ENCODE measurements at regions not wholly inside any gene's neighbourhood (a gene's known extent, or its start where the extent isn't known, plus 50 kb on each side); places are given as distances from the start of the nearest gene placed in this dataset.

DNA sequence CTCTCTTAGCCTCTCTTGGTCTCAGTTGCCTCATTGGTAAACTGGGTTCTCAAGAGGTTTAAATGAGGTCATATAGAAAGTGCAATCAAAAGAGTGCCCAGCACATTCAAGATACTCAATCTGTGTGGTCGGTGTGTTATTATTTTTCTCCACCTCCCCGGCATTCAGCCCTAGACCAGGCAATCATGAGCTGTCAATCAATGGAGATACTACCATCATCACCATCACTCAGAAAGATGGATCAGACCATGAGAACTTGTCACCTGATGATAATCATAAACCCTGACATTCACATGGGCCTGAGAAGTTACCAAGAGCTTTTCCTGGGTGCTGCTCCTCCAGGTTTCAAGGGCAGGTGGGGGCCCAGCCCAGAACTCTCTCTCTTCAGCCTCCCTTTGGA, 166.1 kb downstream of the MN1 start:
- no peak for DNase-seq (ENCODE audit: low read depth)
- TF ChIP-seq, protein P1, sequence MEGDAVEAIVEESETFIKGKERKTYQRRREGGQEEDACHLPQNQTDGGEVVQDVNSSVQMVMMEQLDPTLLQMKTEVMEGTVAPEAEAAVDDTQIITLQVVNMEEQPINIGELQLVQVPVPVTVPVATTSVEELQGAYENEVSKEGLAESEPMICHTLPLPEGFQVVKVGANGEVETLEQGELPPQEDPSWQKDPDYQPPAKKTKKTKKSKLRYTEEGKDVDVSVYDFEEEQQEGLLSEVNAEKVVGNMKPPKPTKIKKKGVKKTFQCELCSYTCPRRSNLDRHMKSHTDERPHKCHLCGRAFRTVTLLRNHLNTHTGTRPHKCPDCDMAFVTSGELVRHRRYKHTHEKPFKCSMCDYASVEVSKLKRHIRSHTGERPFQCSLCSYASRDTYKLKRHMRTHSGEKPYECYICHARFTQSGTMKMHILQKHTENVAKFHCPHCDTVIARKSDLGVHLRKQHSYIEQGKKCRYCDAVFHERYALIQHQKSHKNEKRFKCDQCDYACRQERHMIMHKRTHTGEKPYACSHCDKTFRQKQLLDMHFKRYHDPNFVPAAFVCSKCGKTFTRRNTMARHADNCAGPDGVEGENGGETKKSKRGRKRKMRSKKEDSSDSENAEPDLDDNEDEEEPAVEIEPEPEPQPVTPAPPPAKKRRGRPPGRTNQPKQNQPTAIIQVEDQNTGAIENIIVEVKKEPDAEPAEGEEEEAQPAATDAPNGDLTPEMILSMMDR (conservative IDR thresholded peaks at IDR 0.05; ENCODE audit: low read length) = no peak
- no peak overlapping the region for H3K4me3 ChIP-seq (ENCODE audit: low read length)

DNA sequence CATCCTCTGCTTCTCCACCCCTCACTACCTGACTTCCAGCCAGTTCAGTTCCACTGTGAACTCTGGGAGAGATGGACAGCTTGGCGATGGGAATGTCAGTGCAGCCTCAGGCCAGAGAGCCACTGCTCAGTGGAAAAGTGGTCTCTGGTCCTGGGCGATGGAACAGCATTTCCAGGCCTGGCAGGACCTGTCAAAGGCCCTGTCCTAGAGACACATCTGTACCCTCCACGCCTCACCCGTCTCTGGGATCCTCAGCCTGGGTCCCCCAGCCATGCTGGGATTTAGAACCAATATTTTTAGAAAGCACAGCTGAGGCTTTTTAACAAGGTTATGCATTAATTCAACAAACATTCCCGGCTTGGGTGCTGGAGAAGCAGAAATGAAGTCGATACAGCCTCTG, 165.7 kb downstream of the MN1 start:
- TF ChIP-seq, protein P1 (conservative IDR thresholded peaks at IDR 0.05; ENCODE audit: low read length) = no peak
- no peak overlapping the region for H3K4me3 ChIP-seq (ENCODE audit: low read length)
- DNase-seq (ENCODE audit: low read depth) = no peak

DNA sequence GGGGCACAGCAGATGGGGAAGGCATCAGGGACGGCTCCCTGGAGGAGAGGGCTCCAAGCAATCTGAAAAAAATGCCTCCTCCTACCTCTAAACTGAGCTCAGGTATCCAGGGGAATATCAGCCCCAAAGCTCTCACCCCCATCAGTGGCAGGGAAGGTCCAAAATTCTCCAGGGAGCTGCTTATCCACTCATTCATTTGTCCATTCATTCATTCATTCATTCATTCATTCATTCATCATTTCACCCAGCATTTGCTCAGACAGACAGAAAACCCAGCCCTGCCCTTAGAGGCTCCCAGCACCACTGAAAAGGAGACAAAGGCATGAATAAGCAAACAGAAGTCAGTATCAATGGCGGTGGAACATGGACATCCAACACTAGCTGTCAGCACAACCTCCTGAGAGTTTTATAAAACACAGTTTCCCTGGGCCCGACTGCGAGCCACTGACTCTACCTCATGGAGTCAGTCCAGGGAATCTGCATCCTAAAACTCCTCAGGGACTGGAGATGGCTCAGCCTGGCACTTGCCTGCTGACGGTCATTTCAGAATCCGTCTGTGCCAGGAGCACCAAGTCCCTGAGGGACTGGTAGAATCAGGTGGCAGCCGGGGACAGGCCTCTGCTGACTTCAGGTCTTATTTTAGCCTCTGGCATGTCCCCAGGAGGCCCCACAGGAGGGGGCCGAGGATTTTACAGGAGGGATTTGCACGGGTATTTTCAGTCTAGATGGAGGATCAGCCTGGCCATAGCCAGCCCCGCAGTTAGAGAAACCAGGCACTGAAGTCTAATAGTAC, 164.6 kb downstream of the MN1 start:
- TF ChIP-seq, protein P1 (conservative IDR thresholded peaks at IDR 0.05; ENCODE audit: low read length) = no peak
- no peak for DNase-seq (ENCODE audit: low read depth)
- H3K4me3 ChIP-seq (ENCODE audit: low read length) = no peak overlapping the region

DNA sequence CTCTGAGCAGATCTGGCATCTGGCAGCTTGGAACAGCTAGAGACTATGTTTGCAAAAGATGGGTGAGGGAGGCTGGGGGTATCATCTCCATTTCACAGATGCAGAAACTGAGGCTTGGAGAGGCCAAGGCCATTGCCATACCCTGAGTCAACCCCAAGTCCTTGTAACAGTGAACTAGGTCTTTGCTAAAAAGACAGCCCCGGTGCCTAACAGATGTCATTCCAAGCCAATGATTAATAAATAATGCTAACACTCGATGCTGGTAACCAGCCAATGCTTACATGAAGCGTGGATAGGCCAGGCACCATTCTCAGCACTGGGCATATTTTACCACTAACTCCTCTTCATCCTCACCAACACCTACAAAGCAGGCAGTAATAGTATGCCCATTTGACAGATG, 164.0 kb downstream of the MN1 start:
- no peak overlapping the region for H3K4me3 ChIP-seq (ENCODE audit: low read length)
- peak; percentile 57 for DNase-seq (ENCODE audit: low read depth)
- TF ChIP-seq, protein P1 (conservative IDR thresholded peaks at IDR 0.05; ENCODE audit: low read length) = no peak

DNA sequence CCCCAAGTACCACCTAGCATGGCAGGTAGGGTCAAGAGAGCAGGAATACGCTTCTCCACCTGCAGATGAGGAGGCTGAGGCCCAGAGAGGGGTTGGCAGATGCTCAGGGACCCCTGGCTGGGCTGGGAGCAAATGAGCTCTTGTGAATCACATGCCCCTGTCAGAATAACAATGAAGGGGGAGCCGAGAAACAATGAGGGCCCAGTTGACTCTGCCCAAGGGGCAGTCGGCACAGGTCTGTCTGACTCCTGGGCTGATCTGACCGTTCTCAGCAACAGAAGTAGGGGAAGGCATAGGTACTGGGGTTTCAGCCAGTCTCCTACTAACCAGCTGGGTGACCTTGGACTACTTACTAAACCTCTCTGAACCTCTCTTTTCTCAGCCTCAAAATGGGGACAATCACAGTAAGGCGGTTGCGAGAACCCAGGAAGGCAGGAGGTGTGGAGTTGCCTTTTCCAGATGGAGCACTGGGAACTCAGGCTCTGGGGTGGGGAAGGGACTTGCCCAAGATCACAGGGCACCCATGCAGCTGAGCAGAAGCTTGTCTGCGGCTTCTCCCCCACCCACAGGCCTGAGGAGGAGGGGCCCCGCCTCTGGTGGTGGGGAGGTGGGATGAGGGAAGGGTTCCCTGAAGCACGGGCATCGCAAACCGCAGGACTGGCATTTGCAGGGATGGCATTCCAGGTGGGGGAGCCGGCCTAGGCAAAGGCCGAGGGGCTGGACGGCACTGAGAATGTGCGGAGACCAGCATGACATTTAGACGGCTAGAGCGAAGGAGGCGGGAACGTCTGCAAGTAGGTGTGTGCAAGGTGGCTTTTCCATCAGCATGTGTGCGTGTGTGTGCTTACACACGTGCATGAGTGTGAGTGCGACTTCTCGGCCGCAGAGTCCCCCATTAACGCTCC, 163.0 kb downstream of the MN1 start:
- DNase-seq (ENCODE audit: low read depth) = no peak
- TF ChIP-seq, protein P1 (conservative IDR thresholded peaks at IDR 0.05; ENCODE audit: low read length) = no peak
- H3K4me3 ChIP-seq (ENCODE audit: low read length) = no peak overlapping the region

DNA sequence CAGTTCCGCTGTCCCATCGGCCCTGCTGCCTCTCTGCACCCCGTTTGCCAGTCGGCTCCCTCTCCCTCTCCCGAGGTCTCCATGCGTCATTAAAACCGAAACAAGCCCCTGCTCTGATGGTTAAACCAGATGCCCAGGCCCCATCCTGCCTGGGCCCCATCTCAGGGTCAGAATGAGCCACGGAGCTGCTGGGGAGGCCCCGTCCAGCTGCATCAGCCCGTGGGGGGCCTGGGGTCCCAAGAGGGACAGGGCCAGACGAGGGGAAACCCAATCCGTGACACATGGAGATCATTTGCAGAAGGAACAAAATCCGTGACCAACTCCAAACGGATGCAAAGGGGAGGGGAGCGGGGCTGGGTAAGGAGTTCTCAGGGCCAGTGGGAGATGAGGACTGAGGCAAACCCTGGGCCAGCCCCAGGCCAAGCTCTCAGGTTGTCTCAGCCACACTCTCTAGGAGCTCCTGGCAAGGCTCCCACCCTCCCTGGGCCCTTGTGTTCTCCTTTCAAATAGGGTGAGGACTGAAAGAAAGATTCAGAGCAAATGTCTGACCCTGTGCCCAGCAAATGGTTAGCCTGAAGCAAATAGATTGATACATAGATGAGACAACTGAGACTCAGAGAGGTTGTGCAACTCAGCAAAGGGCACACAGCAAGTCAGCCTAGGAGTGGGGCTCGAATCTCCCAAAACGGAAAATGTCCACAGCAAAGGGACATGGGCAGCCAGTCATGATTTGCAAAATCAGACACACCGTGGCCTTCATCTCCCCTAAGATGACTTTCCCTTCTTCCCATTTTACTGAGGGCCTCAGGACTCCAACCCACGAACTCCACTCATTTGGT, 162.1 kb downstream of the MN1 start:
- no peak for DNase-seq (ENCODE audit: low read depth)
- H3K4me3 ChIP-seq (ENCODE audit: low read length) = no peak overlapping the region
- TF ChIP-seq, protein P1 (conservative IDR thresholded peaks at IDR 0.05; ENCODE audit: low read length) = no peak

All from AG10803 (cell line).